NB4 (cell line): ENCODE measurements at regions not wholly inside any gene's neighbourhood (a gene's known extent, or its start where the extent isn't known, plus 50 kb on each side); places are given as distances from the start of the nearest gene placed in this dataset.

Experiments used
- POLR2A ChIP-seq: IDR thresholded peaks from 2 replicates; pipeline ENCODE4 v1.6.1; 2011; ENCODE audit warnings: mild to moderate bottlenecking; ENCODE audit not compliant: insufficient read length; ENCODE audit errors: extremely low read depth
- TF ChIP-seq, protein P1 (sequence below): IDR thresholded peaks from one replicate; pipeline ENCODE4 v1.5.1; 2012; ENCODE audit warnings: low read depth, low read length
- TF ChIP-seq, protein P2 (sequence below): IDR thresholded peaks from 2 replicates; pipeline ENCODE4 v1.6.1; 2011; ENCODE audit warnings: low read depth, low read length

DNA sequence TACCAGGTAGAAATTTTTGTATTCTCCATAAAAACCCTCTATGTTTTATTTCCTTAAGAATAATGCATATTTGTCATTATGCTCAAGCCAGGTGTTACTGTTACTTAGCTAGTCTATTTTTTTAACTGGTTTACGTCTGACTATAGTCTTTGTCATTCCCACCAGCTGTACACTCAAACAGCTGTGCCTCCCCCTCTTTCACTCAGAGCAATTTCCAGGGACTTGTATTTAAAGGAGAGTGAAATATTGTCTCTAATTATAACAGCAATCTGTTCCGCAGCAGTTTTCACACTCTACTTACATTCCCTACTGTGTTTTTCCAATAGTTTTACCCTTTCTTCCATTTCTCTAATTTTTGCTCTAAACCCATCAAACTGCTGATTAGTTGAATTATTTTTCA, 813.6 kb upstream of the MIR17HG start:
- TF ChIP-seq, protein P1, sequence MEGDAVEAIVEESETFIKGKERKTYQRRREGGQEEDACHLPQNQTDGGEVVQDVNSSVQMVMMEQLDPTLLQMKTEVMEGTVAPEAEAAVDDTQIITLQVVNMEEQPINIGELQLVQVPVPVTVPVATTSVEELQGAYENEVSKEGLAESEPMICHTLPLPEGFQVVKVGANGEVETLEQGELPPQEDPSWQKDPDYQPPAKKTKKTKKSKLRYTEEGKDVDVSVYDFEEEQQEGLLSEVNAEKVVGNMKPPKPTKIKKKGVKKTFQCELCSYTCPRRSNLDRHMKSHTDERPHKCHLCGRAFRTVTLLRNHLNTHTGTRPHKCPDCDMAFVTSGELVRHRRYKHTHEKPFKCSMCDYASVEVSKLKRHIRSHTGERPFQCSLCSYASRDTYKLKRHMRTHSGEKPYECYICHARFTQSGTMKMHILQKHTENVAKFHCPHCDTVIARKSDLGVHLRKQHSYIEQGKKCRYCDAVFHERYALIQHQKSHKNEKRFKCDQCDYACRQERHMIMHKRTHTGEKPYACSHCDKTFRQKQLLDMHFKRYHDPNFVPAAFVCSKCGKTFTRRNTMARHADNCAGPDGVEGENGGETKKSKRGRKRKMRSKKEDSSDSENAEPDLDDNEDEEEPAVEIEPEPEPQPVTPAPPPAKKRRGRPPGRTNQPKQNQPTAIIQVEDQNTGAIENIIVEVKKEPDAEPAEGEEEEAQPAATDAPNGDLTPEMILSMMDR: no peak
- TF ChIP-seq POLR2A: no peak
- TF ChIP-seq, protein P2, sequence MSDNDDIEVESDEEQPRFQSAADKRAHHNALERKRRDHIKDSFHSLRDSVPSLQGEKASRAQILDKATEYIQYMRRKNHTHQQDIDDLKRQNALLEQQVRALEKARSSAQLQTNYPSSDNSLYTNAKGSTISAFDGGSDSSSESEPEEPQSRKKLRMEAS: no peak
